ENCODE measurements at regions not wholly inside any gene's neighbourhood (a gene's known extent, or its start where the extent isn't known, plus 50 kb on each side); places are given as distances from the start of the nearest gene placed in this dataset.

DNA sequence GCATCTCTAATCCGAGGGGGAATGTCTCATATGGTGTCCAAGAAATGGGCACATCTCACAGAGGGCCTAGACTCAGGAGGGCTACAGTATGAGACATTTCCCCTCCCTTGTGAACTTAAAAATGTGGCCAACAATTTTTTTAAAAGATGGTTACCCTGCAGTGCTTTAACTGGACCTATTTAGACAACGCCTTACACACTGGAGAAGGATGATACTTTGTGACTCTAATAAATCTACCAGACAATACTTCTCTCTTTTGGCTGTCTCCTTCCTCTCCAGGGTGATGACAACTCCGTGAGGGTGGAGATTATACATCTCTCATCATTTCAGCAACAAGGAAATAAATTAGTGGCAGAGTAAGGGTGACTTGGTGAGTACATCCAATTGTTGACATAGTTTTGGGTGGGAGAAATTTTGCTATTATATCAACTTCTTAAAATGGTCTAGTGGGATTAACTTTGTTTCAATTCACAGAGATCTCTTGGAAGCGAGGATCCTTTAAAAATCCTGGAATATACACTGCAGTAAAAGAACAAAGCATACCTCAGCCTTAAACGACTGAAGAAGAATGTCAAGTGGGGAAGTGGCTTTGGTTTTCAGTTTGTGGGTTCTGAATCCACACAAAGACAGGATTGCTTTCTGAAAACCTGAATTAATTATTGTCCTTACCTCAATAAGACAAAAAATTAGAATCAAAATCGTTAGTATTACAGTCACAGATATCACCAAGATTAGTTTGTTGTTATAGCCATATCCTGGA is 89.8 kb downstream of the KPNA2 start:
- Histone ChIP-seq H3K27ac (no peak overlapping the region), H3K9me3 (no peaks in the 10 kb centered on the region), H3K36me3 (peaks cover 0 to 12% (median 3%) of the 10 kb centered on the region in 4 donors), H3K27me3 (no peaks in the 10 kb centered on the region), H3K4me3 (no peak overlapping the region), H3K4me1 (no peaks in the 10 kb centered on the region)
- 62 to 66% methylated on average over 5 to 6 of the region's 6 CpGs for WGBS, 2 donors (ENCODE audit: low coverage in 1 of 2)
- TF ChIP-seq POLR2AphosphoS5 (IDR thresholded peaks at IDR 0.05), result no peak
- TF ChIP-seq POLR2A (IDR thresholded peaks at IDR 0.05), result no peak
- TF ChIP-seq, protein P1, sequence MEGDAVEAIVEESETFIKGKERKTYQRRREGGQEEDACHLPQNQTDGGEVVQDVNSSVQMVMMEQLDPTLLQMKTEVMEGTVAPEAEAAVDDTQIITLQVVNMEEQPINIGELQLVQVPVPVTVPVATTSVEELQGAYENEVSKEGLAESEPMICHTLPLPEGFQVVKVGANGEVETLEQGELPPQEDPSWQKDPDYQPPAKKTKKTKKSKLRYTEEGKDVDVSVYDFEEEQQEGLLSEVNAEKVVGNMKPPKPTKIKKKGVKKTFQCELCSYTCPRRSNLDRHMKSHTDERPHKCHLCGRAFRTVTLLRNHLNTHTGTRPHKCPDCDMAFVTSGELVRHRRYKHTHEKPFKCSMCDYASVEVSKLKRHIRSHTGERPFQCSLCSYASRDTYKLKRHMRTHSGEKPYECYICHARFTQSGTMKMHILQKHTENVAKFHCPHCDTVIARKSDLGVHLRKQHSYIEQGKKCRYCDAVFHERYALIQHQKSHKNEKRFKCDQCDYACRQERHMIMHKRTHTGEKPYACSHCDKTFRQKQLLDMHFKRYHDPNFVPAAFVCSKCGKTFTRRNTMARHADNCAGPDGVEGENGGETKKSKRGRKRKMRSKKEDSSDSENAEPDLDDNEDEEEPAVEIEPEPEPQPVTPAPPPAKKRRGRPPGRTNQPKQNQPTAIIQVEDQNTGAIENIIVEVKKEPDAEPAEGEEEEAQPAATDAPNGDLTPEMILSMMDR (IDR thresholded peaks at IDR 0.05), result no peak
- no peak for TF ChIP-seq EP300 (IDR thresholded peaks at IDR 0.05; ENCODE audit: low read depth)
- in situ Hi-C loops (cut with MboI; ENCODE audit: low pct_ligation_motif_present in 1 of 4, low pct_unique_long_range_greater_than_20kb in 1 of 4, low sequenced_read_pairs in 3 of 4) (no loop called here), intact Hi-C loops (cut with DNase I; ENCODE audit: low total_unique reads) (no loop called here)
- DNase-seq, result no peak

DNA sequence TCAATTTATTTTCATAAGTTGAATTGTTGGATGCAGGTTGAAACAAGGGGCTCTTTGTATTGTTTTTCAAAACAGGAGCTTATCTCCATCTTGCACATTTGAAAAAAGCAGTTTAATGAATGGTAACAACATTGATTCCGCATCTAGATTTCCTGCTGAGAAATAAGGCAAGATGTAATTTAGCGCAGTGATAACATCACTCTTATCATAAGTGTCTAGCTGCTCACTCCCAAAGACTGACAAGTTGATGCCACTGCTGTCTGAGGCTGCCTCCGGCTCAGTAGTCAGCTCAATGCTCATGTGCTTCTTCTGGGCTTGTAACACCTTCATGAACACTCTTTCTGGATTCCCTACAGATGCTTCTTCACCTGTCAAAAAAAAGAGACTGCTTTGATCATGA is 92.4 kb downstream of the KPNA2 start:
- intact Hi-C loops (cut with DNase I; ENCODE audit: low total_unique reads), result no loop called here
- TF ChIP-seq POLR2A (IDR thresholded peaks at IDR 0.05), result no peak
- TF ChIP-seq, protein P1 (IDR thresholded peaks at IDR 0.05), result no peak
- no peak for TF ChIP-seq POLR2AphosphoS5 (IDR thresholded peaks at IDR 0.05)
- no peak for TF ChIP-seq EP300 (IDR thresholded peaks at IDR 0.05; ENCODE audit: low read depth)
- WGBS, 2 donors (ENCODE audit: low coverage in 1 of 2), result 75 to 97% methylated on average over 3 of the region's 3 CpGs
- Histone ChIP-seq H3K4me1 (no peaks in the 10 kb centered on the region), H3K4me3 (no peak overlapping the region), H3K9me3 (no peaks in the 10 kb centered on the region), H3K27ac (no peak overlapping the region), H3K36me3 (peaks cover 0 to 12% (median 5%) of the 10 kb centered on the region in 4 donors), H3K27me3 (no peaks in the 10 kb centered on the region)
- in situ Hi-C loops (cut with MboI; ENCODE audit: low pct_ligation_motif_present in 1 of 4, low pct_unique_long_range_greater_than_20kb in 1 of 4, low sequenced_read_pairs in 3 of 4), result no loop called here
- no peak for DNase-seq

DNA sequence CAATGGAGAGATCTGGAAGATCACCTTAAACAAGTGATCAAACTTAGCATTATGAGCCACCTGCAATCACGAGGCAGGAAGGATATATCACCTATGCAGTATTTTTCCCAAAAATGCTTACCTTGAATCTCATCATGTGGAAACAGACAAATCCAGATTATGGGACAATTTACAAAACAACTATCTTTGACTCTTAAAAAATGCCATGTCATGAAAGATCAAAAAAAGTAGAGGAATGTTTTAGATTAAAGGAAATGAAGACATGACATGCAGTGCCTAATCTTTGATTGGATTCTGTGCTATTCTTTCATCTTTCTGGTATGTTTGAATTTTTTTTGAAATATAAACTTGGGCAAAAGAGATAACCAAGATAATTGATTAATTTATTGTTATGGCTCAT is 95.9 kb downstream of the KPNA2 start:
- 92% methylated on average over 1 of the region's 1 CpG; no CpG with 5 or more reads in 1 of the 2 donors for WGBS, 2 donors (ENCODE audit: low coverage in 1 of 2)
- DNase-seq, result no peak
- Histone ChIP-seq H3K27me3 (no peaks in the 10 kb centered on the region), H3K4me3 (no peak overlapping the region), H3K36me3 (peaks cover 0 to 7% (median 1%) of the 10 kb centered on the region in 4 donors), H3K27ac (no peak overlapping the region), H3K9me3 (no peaks in the 10 kb centered on the region), H3K4me1 (no peaks in the 10 kb centered on the region)
- intact Hi-C loops (cut with DNase I; ENCODE audit: low total_unique reads), result no loop called here
- in situ Hi-C loops (cut with MboI; ENCODE audit: low pct_ligation_motif_present in 1 of 4, low pct_unique_long_range_greater_than_20kb in 1 of 4, low sequenced_read_pairs in 3 of 4), result no loop called here
- TF ChIP-seq EP300 (IDR thresholded peaks at IDR 0.05; ENCODE audit: low read depth) (no peak), POLR2A (IDR thresholded peaks at IDR 0.05) (no peak), POLR2AphosphoS5 (IDR thresholded peaks at IDR 0.05) (no peak)
- TF ChIP-seq, protein P1 (IDR thresholded peaks at IDR 0.05), result no peak

DNA sequence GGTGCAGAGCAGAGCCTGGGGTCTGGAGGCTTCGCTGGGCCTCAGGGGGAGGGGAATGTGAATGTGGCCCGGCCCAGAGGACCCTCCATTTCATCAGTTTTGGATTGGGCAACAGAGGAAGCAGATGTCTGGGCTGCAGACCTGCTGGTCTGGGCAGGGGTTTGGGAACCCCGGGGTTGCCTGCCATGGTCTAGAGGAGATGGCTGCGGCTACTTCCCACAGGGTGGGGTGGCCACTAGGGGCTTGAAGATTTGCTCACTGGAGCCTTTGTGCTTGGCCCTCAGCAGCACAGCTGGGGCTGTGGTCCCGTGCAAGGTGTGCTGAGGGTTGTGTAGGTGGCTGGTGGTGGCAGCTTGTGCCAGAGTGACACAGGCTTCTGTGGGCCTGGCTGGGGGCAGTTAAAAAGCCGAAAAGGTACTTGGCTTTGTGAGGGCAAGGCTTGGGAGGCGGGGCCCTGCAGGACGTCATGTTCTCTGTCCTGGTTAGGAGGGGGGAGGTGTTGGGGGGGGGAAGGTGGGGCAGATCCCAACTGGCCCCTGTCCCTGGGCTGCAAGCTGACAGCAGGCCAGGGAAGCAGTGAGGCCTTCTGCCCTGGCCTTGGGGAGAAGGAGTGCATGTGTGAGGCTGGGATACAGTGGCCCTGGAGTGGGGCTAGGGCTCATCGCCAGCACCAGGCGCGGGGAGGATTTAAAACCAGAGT is 98.0 kb downstream of the KPNA2 start:
- no peak for TF ChIP-seq POLR2AphosphoS5 (IDR thresholded peaks at IDR 0.05)
- TF ChIP-seq, protein P1 (IDR thresholded peaks at IDR 0.05), result no peak
- TF ChIP-seq EP300 (IDR thresholded peaks at IDR 0.05; ENCODE audit: low read depth), result no peak
- no peak for TF ChIP-seq POLR2A (IDR thresholded peaks at IDR 0.05)
- Histone ChIP-seq H3K27ac (no peak overlapping the region), H3K36me3 (peaks cover 0 to 3% (median under 1%) of the 10 kb centered on the region in 4 donors), H3K4me1 (no peaks in the 10 kb centered on the region), H3K4me3 (no peak overlapping the region), H3K27me3 (no peaks in the 10 kb centered on the region), H3K9me3 (no peaks in the 10 kb centered on the region)
- no peak for DNase-seq
- in situ Hi-C loops (cut with MboI; ENCODE audit: low pct_ligation_motif_present in 1 of 4, low pct_unique_long_range_greater_than_20kb in 1 of 4, low sequenced_read_pairs in 3 of 4), result no loop called here
- intact Hi-C loops (cut with DNase I; ENCODE audit: low total_unique reads), result no loop called here
- 73% methylated on average over 11 of the region's 11 CpGs; no CpG with 5 or more reads in 1 of the 2 donors for WGBS, 2 donors (ENCODE audit: low coverage in 1 of 2)
